ENCODE measurements at regions not wholly inside any gene's neighbourhood (a gene's known extent, or its start where the extent isn't known, plus 50 kb on each side); places are given as distances from the start of the nearest gene placed in this dataset.

- peaks cover 0 to 4% (median 0%) of the 10 kb centered on the region in 4 donors for H3K9me3 ChIP-seq
- H3K4me1 ChIP-seq, result no peaks in the 10 kb centered on the region
- no peak overlapping the region for H3K4me3 ChIP-seq
- no peak overlapping the region for H3K27ac ChIP-seq
- 40% methylated on average over 4 of the region's 4 CpGs for WGBS (ENCODE audit: insufficient coverage, low coverage, low lambda C conversion rate, missing lambda C conversion rate)
- ATAC-seq (no peak), DNase-seq (no peak)
- intact Hi-C loops (cut with DNase I), result no loop called here
- H3K27me3 ChIP-seq, result no peaks in the 10 kb centered on the region
- TF ChIP-seq POLR2A (IDR thresholded peaks at IDR 0.05) (no peak), CTCF (IDR thresholded peaks at IDR 0.05) (no peak)
- no peaks in the 10 kb centered on the region for H3K36me3 ChIP-seq
Observed at GRCh38 chr10:130914367-130914766, 397.2 kb downstream of the TCERG1L start.

GRCh38 chr10:130915065-130915464, 396.5 kb downstream of the TCERG1L start:
- 54% methylated on average over 6 of the region's 6 CpGs for WGBS (ENCODE audit: insufficient coverage, low coverage, low lambda C conversion rate, missing lambda C conversion rate)
- no peak for TF ChIP-seq CTCF (IDR thresholded peaks at IDR 0.05)
- no peak for TF ChIP-seq POLR2A (IDR thresholded peaks at IDR 0.05)
- intact Hi-C loops (cut with DNase I), result no loop called here

GRCh38 chr10:130921461-130921860, 390.1 kb downstream of the TCERG1L start:
- Histone ChIP-seq H3K4me1 (no peaks in the 10 kb centered on the region), H3K36me3 (no peaks in the 10 kb centered on the region), H3K27me3 (no peaks in the 10 kb centered on the region), H3K4me3 (no peak overlapping the region), H3K27ac (no peak overlapping the region), H3K9me3 (no peaks in the 10 kb centered on the region)
- 48% methylated on average over 4 of the region's 4 CpGs for WGBS (ENCODE audit: insufficient coverage, low coverage, low lambda C conversion rate, missing lambda C conversion rate)
- no peak for DNase-seq
- intact Hi-C loops (cut with DNase I), result no loop called here
- ATAC-seq, result no peak
- TF ChIP-seq POLR2A (IDR thresholded peaks at IDR 0.05), result no peak
- TF ChIP-seq CTCF (IDR thresholded peaks at IDR 0.05), result no peak

More at GRCh38 chr10:130915065-130915464, 396.5 kb downstream of the TCERG1L start:
- Histone ChIP-seq H3K4me3 (no peak overlapping the region), H3K4me1 (no peaks in the 10 kb centered on the region), H3K36me3 (no peaks in the 10 kb centered on the region), H3K27ac (no peak overlapping the region), H3K27me3 (no peaks in the 10 kb centered on the region), H3K9me3 (peaks cover 0 to 4% (median 0%) of the 10 kb centered on the region in 4 donors)
- ATAC-seq (no peak), DNase-seq (no peak)

- 64% methylated on average over 8 of the region's 8 CpGs for WGBS (ENCODE audit: insufficient coverage, low coverage, low lambda C conversion rate, missing lambda C conversion rate)
- intact Hi-C loops (cut with DNase I), result no loop called here
- Histone ChIP-seq H3K4me1 (no peaks in the 10 kb centered on the region), H3K4me3 (no peak overlapping the region), H3K27ac (no peak overlapping the region), H3K36me3 (no peaks in the 10 kb centered on the region), H3K27me3 (no peaks in the 10 kb centered on the region), H3K9me3 (no peaks in the 10 kb centered on the region)
- no peak for DNase-seq
- TF ChIP-seq CTCF (IDR thresholded peaks at IDR 0.05) (no peak), POLR2A (IDR thresholded peaks at IDR 0.05) (no peak)
- ATAC-seq, result no peak
Observed at GRCh38 chr10:130921911-130922440, 389.5 kb downstream of the TCERG1L start.

- 36% methylated on average over 5 of the region's 5 CpGs for WGBS (ENCODE audit: insufficient coverage, low coverage, low lambda C conversion rate, missing lambda C conversion rate)
- H3K27me3 ChIP-seq, result no peaks in the 10 kb centered on the region
- no peak for TF ChIP-seq CTCF (IDR thresholded peaks at IDR 0.05)
- TF ChIP-seq POLR2A (IDR thresholded peaks at IDR 0.05), result no peak
- no peak overlapping the region for H3K27ac ChIP-seq
- H3K9me3 ChIP-seq, result no peaks in the 10 kb centered on the region
- intact Hi-C loops (cut with DNase I), result no loop called here
- ATAC-seq (no peak), DNase-seq (no peak)
- no peaks in the 10 kb centered on the region for H3K36me3 ChIP-seq
- H3K4me1 ChIP-seq, result no peaks in the 10 kb centered on the region
- no peak overlapping the region for H3K4me3 ChIP-seq
Observed at GRCh38 chr10:130923596-130923995, 387.9 kb downstream of the TCERG1L start.

Measured in right lobe of liver (tissue), 6 donors.